Left renal pelvis (tissue), 4 donors: ENCODE measurements at regions not wholly inside any gene's neighbourhood (a gene's known extent, or its start where the extent isn't known, plus 50 kb on each side); places are given as distances from the start of the nearest gene placed in this dataset.
A peak's percentile ranks its signal among the peaks of the same experiment; 100 is the strongest.

Experiments used
- DNase-seq, 4 donors: peaks; one replicate each; pipeline ENCODE4 v3.0.0-alpha.2; 2013; ENCODE audit warnings: low read depth in 4 of 4, low spot score in 3 of 4

- DNase-seq, result no peak
Measured at GRCh38 chr15:81987628-81988027, 58.2 kb downstream of the MEX3B start.

- DNase-seq, result no peak
Measured at GRCh38 chr15:81983497-81983896, 62.3 kb downstream of the MEX3B start.

- DNase-seq, result no peak
Measured at GRCh38 chr15:81982808-81983207, 63.0 kb downstream of the MEX3B start.

GRCh38 chr15:81981908-81982307 lies 63.9 kb downstream of the MEX3B start:
- DNase-seq, result no peak

- no peak for DNase-seq
Measured at GRCh38 chr15:81977464-81977863, 68.4 kb downstream of the MEX3B start.

- DNase-seq, result no peak
Measured at GRCh38 chr15:81968691-81969090, 77.1 kb downstream of the MEX3B start.

GRCh38 chr15:81966631-81967030 lies 79.2 kb downstream of the MEX3B start:
- DNase-seq, result no peak

GRCh38 chr15:81962482-81962881 lies 83.3 kb downstream of the MEX3B start:
- DNase-seq, result no peak

GRCh38 chr15:81959196-81959595 lies 86.6 kb downstream of the MEX3B start:
- DNase-seq, result no peak

- DNase-seq, result no peak
Measured at GRCh38 chr15:81957698-81958097, 88.1 kb downstream of the MEX3B start.

- no peak for DNase-seq
Measured at GRCh38 chr15:81955382-81956062, 90.3 kb downstream of the MEX3B start.

- DNase-seq, result no peak
Measured at GRCh38 chr15:81954158-81954783, 91.5 kb downstream of the MEX3B start.

GRCh38 chr15:81950841-81951414 lies 94.9 kb downstream of the MEX3B start:
- DNase-seq, result peak in 1 of 4 donors; percentile 2

GRCh38 chr15:81948751-81949150 lies 97.1 kb downstream of the MEX3B start:
- DNase-seq, result no peak

- no peak for DNase-seq
Measured at GRCh38 chr15:81948222-81948621, 97.6 kb downstream of the MEX3B start.

GRCh38 chr15:81947548-81947947 lies 98.3 kb downstream of the MEX3B start:
- DNase-seq, result no peak

- DNase-seq, result no peak
Measured at GRCh38 chr15:81945014-81945615, 100.7 kb downstream of the MEX3B start.

- no peak for DNase-seq
Measured at GRCh38 chr15:81942655-81943195, 103.1 kb downstream of the MEX3B start.

- no peak for DNase-seq
Measured at GRCh38 chr15:81942157-81942556, 103.7 kb downstream of the MEX3B start.

GRCh38 chr15:81941479-81941878 lies 104.3 kb downstream of the MEX3B start:
- no peak for DNase-seq
